ENCODE measurements at regions not wholly inside any gene's neighbourhood (a gene's known extent, or its start where the extent isn't known, plus 50 kb on each side); places are given as distances from the start of the nearest gene placed in this dataset.

GRCh38 chr2:18918280-18918679, 328.9 kb upstream of the NT5C1B start:
- TF ChIP-seq CTCF (IDR thresholded peaks at IDR 0.05): no peak
- no peak for TF ChIP-seq POLR2A (IDR thresholded peaks at IDR 0.05)

Data from esophagus squamous epithelium (tissue), 4 donors.